ENCODE measurements at regions not wholly inside any gene's neighbourhood (a gene's known extent, or its start where the extent isn't known, plus 50 kb on each side); places are given as distances from the start of the nearest gene placed in this dataset.

GRCh38 chr1:229152311-229152710 lies 118.6 kb upstream of the RAB4A start:
- no peaks in the 10 kb centered on the region for H3K36me3 ChIP-seq (ENCODE audit: insufficient read depth in 1 of 2, low read depth in 1 of 2)
- no peaks in the 10 kb centered on the region for H3K9me3 ChIP-seq
- no peak for DNase-seq
- H3K4me3 ChIP-seq = no peak overlapping the region
- no peak for TF ChIP-seq CTCF (IDR thresholded peaks at IDR 0.05)
- peaks cover 0 to under 1% (median 0%) of the 10 kb centered on the region in 3 donors for H3K27me3 ChIP-seq (ENCODE audit: insufficient read depth in 3 of 3, low read length in 2 of 3)
- ATAC-seq = no peak
- WGBS, 3 donors = 85 to 93% (median 88%) methylated on average over 2 of the region's 2 CpGs
- H3K4me1 ChIP-seq = no peaks in the 10 kb centered on the region
- intact Hi-C loops (cut with DNase I) = loop anchor here in 1 of 2 donors (10.0 kb wide), 1 partner anchor 468 kb away; no protein-coding TSS in a partner anchor
- H3K27ac ChIP-seq = no peak overlapping the region

GRCh38 chr1:229153955-229154548 lies 116.9 kb upstream of the RAB4A start:
- ATAC-seq (no peak), DNase-seq (no peak)
- intact Hi-C loops (cut with DNase I) = loop anchor here in 1 of 2 donors (10.0 kb wide), 1 partner anchor 469 kb away; no protein-coding TSS in a partner anchor
- H3K4me3 ChIP-seq = no peak overlapping the region
- H3K27me3 ChIP-seq (ENCODE audit: insufficient read depth in 3 of 3, low read length in 2 of 3) = no peaks in the 10 kb centered on the region
- no peaks in the 10 kb centered on the region for H3K36me3 ChIP-seq (ENCODE audit: insufficient read depth in 1 of 2, low read depth in 1 of 2)
- no peak for TF ChIP-seq CTCF (IDR thresholded peaks at IDR 0.05)
- H3K9me3 ChIP-seq = no peaks in the 10 kb centered on the region
- 91 to 96% (median 93%) methylated on average over 2 of the region's 2 CpGs for WGBS, 3 donors
- no peak overlapping the region for H3K27ac ChIP-seq
- H3K4me1 ChIP-seq = no peaks in the 10 kb centered on the region

GRCh38 chr1:229154811-229155210 lies 116.1 kb upstream of the RAB4A start:
- H3K4me1 ChIP-seq = no peaks in the 10 kb centered on the region
- H3K36me3 ChIP-seq (ENCODE audit: insufficient read depth in 1 of 2, low read depth in 1 of 2) = no peaks in the 10 kb centered on the region
- H3K4me3 ChIP-seq = no peak overlapping the region
- H3K9me3 ChIP-seq = no peaks in the 10 kb centered on the region
- no peak overlapping the region for H3K27ac ChIP-seq
- intact Hi-C loops (cut with DNase I) = loop anchor here (5.0 to 10.0 kb wide), 2 partner anchors 468 to 470 kb away; no protein-coding TSS in a partner anchor
- no peaks in the 10 kb centered on the region for H3K27me3 ChIP-seq (ENCODE audit: insufficient read depth in 3 of 3, low read length in 2 of 3)
- no peak for TF ChIP-seq CTCF (IDR thresholded peaks at IDR 0.05)
- no peak for DNase-seq
- WGBS, 3 donors = 64 to 81% (median 67%) methylated on average over 3 of the region's 3 CpGs
- no peak for ATAC-seq

- Histone ChIP-seq H3K4me3 (no peak overlapping the region), H3K27me3 (ENCODE audit: insufficient read depth in 3 of 3, low read length in 2 of 3) (no peaks in the 10 kb centered on the region), H3K36me3 (ENCODE audit: insufficient read depth in 1 of 2, low read depth in 1 of 2) (no peaks in the 10 kb centered on the region), H3K4me1 (no peaks in the 10 kb centered on the region), H3K9me3 (no peaks in the 10 kb centered on the region), H3K27ac (no peak overlapping the region)
- DNase-seq (peak; percentile 38 to 64), ATAC-seq (peak in 3 of 4 donors; percentile 26 to 38 (median 32))
- WGBS, 3 donors = 42 to 52% (median 51%) methylated on average over 9 of the region's 9 CpGs
- TF ChIP-seq CTCF (IDR thresholded peaks at IDR 0.05) = no peak
- intact Hi-C loops (cut with DNase I) = loop anchor here (5.0 to 10.0 kb wide), 2 partner anchors 468 to 471 kb away; no protein-coding TSS in a partner anchor
Measured at GRCh38 chr1:229155472-229155871, 115.4 kb upstream of the RAB4A start.

Data from psoas muscle (tissue), 7 donors.